Mesenchymal stem cell (in vitro differentiated cells and primary cell): ENCODE measurements at regions not wholly inside any gene's neighbourhood (a gene's known extent, or its start where the extent isn't known, plus 50 kb on each side); places are given as distances from the start of the nearest gene placed in this dataset.

Source experiments
- DNase-seq: peaks from one replicate; pipeline ENCODE4 v3.0.0-alpha.2; 2013
- H2AFZ ChIP-seq: one replicate; pipeline ENCODE4 v1.6.1; 2013; ENCODE audit warnings: low read depth, mild to moderate bottlenecking, control low read depth, inconsistent platforms, low read length, moderate library complexity
- H2AK5ac ChIP-seq: 2 replicates; pipeline ENCODE4 v1.6.1; 2013; ENCODE audit warnings: low read length, moderate library complexity, mild to moderate bottlenecking, inconsistent platforms; ENCODE audit not compliant: severe bottlenecking
- H2BK120ac ChIP-seq: one replicate; pipeline ENCODE4 v1.6.1; 2013; ENCODE audit warnings: low read depth, mild to moderate bottlenecking, inconsistent platforms, low read length, moderate library complexity
- H2BK12ac ChIP-seq, 2 experiments: one replicate each; pipeline ENCODE4 v1.6.1; 2013; ENCODE audit warnings: inconsistent platforms in 2 of 2, low read length in 2 of 2, mild to moderate bottlenecking in 2 of 2, moderate library complexity in 2 of 2, control low read depth in 1 of 2
- H2BK15ac ChIP-seq: one replicate; pipeline ENCODE4 v1.6.1; 2013; ENCODE audit warnings: mild to moderate bottlenecking, low read depth, inconsistent platforms; ENCODE audit not compliant: poor library complexity, severe bottlenecking
- H2BK5ac ChIP-seq: 2 replicates; pipeline ENCODE4 v1.6.1; 2013; ENCODE audit warnings: low read depth, mild to moderate bottlenecking, low read length, control low read depth, inconsistent platforms; ENCODE audit not compliant: poor library complexity, severe bottlenecking
- H3K14ac ChIP-seq, 2 experiments: one replicate each; pipeline ENCODE4 v1.6.1; 2013; ENCODE audit warnings: inconsistent platforms in 2 of 2, low read length in 2 of 2, control low read depth in 1 of 2, mild to moderate bottlenecking in 1 of 2, moderate library complexity in 1 of 2
- H3K18ac ChIP-seq, 2 experiments: one replicate each; pipeline ENCODE4 v1.6.1; 2013; ENCODE audit warnings: inconsistent platforms in 2 of 2, low read length in 2 of 2, control low read depth in 1 of 2, low read depth in 1 of 2, mild to moderate bottlenecking in 1 of 2
- H3K23ac ChIP-seq, 2 experiments: one replicate each; pipeline ENCODE4 v1.6.1; 2013; ENCODE audit warnings: inconsistent platforms in 2 of 2, low read length in 2 of 2, mild to moderate bottlenecking in 2 of 2, moderate library complexity in 2 of 2, control low read depth in 1 of 2
- H3K27ac ChIP-seq: 2 replicates; pipeline ENCODE4 v1.5.1; 2013; ENCODE audit warnings: mild to moderate bottlenecking, moderate library complexity, low read length, control low read depth, inconsistent platforms; ENCODE audit not compliant: poor library complexity, severe bottlenecking
- H3K27me3 ChIP-seq, 2 experiments: 2 replicates each; pipeline versions ENCODE4 v1.6.1 to v1.7.0; 2013; ENCODE audit warnings: low read length in 2 of 2, mild to moderate bottlenecking in 2 of 2, moderate library complexity in 2 of 2, control low read depth in 1 of 2, inconsistent platforms in 1 of 2; ENCODE audit not compliant: control insufficient read depth in 1 of 2, insufficient read depth in 1 of 2
- H3K36me3 ChIP-seq, 2 experiments: 2 replicates each; pipeline versions ENCODE4 v1.6.1 to v1.7.0; 2013; ENCODE audit warnings: low read length in 2 of 2, control low read depth in 1 of 2, inconsistent platforms in 1 of 2, low read depth in 1 of 2, mild to moderate bottlenecking in 1 of 2; ENCODE audit not compliant: insufficient read depth in 2 of 2, control insufficient read depth in 1 of 2
- H3K4ac ChIP-seq, 2 experiments: one replicate each; pipeline ENCODE4 v1.6.1; 2013; ENCODE audit warnings: inconsistent platforms in 2 of 2, low read length in 2 of 2, mild to moderate bottlenecking in 2 of 2, moderate library complexity in 2 of 2, control low read depth in 1 of 2, low read depth in 1 of 2
- H3K4me1 ChIP-seq: 2 replicates; pipeline ENCODE4 v1.6.1; 2013; ENCODE audit warnings: low read depth, low read length, control low read depth; ENCODE audit not compliant: control insufficient read depth, insufficient read depth
- H3K4me2 ChIP-seq: 2 replicates; pipeline ENCODE4 v1.6.1; 2013; ENCODE audit warnings: low read length, mild to moderate bottlenecking, inconsistent platforms; ENCODE audit not compliant: poor library complexity, severe bottlenecking
- H3K4me3 ChIP-seq, 2 experiments: 2 replicates each; pipeline versions ENCODE4 v1.5.1 to v1.7.0; 2013; ENCODE audit warnings: low read length in 2 of 2, mild to moderate bottlenecking in 2 of 2, control low read depth in 1 of 2, low read depth in 1 of 2; ENCODE audit not compliant: insufficient read depth in 1 of 2
- H3K79me1 ChIP-seq: replicated peaks from 2 replicates; pipeline ENCODE4 v1.6.1; 2013; ENCODE audit warnings: mild to moderate bottlenecking, control low read depth, low read length, inconsistent platforms; ENCODE audit not compliant: poor library complexity, severe bottlenecking
- H3K9ac ChIP-seq: 2 replicates; pipeline ENCODE4 v1.7.0; 2013; ENCODE audit warnings: mild to moderate bottlenecking, low read length, moderate library complexity
- H3K9me3 ChIP-seq: 2 replicates; pipeline ENCODE4 v1.7.0; 2013; ENCODE audit warnings: mild to moderate bottlenecking, low read length; ENCODE audit not compliant: control insufficient read depth
- H4K8ac ChIP-seq: one replicate; pipeline ENCODE4 v1.6.1; 2013; ENCODE audit warnings: inconsistent platforms, mild to moderate bottlenecking, low read length, moderate library complexity
- H4K91ac ChIP-seq: one replicate; pipeline ENCODE4 v1.6.1; 2013; ENCODE audit warnings: mild to moderate bottlenecking, low read length, inconsistent platforms
- WGBS: methylation state at CpG from one replicate; pipeline ENCODE4 v1.1.7; 2013; ENCODE audit warnings: mixed read lengths; 5-methylcytosine and 5-hydroxymethylcytosine counted together

DNA sequence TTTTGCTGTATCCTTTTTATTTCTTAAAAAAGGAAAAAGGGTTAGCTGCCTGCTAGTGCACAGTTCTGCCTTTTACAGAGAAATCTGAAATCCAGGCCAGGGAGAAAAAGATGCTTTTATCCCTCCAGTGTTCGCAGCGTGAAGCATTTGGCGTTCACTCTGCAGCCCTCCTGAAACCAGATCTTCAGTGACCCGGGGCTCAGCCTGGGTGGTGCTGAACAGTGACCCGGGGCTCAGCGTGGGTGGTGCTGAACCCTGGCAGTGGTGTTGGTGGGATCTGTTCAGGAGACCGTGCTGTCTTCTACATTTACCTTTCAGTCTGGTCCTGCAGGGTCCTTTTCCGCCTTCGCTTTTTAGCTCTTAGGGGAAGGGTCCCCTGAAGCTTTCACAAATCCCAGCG lies 164.7 kb upstream of the KLF6 start:
- Histone ChIP-seq H3K4ac (no peak overlapping the region), H4K91ac (peak overlapping the region; percentile 1), H3K4me3 (no peak overlapping the region), H2BK120ac (no peak overlapping the region), H2BK5ac (no peak overlapping the region), H3K9ac (no peak overlapping the region), H3K4me2 (no peak overlapping the region), H3K27me3 (no peaks in the 10 kb centered on the region), H3K36me3 (no peaks in the 10 kb centered on the region), H3K23ac (no peak overlapping the region), H2AK5ac (no peak overlapping the region), H3K18ac (no peak overlapping the region), H2AFZ (no peak overlapping the region), H3K27ac (no peak overlapping the region), H3K79me1 (no peaks in the 10 kb centered on the region), H2BK15ac (no peak overlapping the region), H3K9me3 (no peaks in the 10 kb centered on the region), H4K8ac (no peak overlapping the region), H3K14ac (no peak overlapping the region), H2BK12ac (no peak overlapping the region), H3K4me1 (peaks cover 3% of the 10 kb centered on the region)
- no peak for DNase-seq
- WGBS, result 79% methylated on average over 10 of the region's 10 CpGs

DNA sequence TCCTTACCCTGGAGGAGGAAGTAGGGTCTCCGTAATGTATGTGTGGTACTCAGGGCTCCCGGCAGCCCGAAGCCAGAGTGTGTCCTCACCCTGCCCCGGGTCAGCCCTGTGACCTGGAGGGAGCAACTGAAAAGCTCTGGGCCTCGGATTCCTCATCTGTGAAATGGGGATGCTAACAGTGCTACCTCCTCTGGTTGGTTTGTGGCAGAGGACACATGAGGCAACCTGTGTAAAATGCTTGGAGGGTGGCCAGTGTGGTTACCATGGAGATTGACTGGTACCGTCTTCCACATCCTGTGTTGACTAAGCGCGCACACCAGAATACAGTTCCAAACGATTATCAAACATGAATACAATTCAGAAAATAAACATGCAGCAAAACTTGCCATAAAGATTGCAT lies 163.8 kb upstream of the KLF6 start:
- Histone ChIP-seq H4K91ac (no peak overlapping the region), H3K14ac (peak overlapping the region in 1 of 2 experiments; percentile 53), H2AK5ac (no peak overlapping the region), H2AFZ (no peak overlapping the region), H3K4me1 (peaks cover 3% of the 10 kb centered on the region), H3K9ac (no peak overlapping the region), H3K27me3 (no peaks in the 10 kb centered on the region), H3K27ac (no peak overlapping the region), H3K18ac (no peak overlapping the region), H2BK15ac (no peak overlapping the region), H3K79me1 (no peaks in the 10 kb centered on the region), H3K9me3 (no peaks in the 10 kb centered on the region), H3K4me3 (no peak overlapping the region), H3K36me3 (no peaks in the 10 kb centered on the region), H3K4ac (no peak overlapping the region), H3K23ac (peak overlapping the region in 1 of 2 experiments; percentile 94), H3K4me2 (no peak overlapping the region), H4K8ac (no peak overlapping the region), H2BK120ac (no peak overlapping the region), H2BK5ac (no peak overlapping the region), H2BK12ac (peak overlapping the region; percentile 38 to 42)
- DNase-seq, result no peak
- 74% methylated on average over 9 of the region's 9 CpGs for WGBS

DNA sequence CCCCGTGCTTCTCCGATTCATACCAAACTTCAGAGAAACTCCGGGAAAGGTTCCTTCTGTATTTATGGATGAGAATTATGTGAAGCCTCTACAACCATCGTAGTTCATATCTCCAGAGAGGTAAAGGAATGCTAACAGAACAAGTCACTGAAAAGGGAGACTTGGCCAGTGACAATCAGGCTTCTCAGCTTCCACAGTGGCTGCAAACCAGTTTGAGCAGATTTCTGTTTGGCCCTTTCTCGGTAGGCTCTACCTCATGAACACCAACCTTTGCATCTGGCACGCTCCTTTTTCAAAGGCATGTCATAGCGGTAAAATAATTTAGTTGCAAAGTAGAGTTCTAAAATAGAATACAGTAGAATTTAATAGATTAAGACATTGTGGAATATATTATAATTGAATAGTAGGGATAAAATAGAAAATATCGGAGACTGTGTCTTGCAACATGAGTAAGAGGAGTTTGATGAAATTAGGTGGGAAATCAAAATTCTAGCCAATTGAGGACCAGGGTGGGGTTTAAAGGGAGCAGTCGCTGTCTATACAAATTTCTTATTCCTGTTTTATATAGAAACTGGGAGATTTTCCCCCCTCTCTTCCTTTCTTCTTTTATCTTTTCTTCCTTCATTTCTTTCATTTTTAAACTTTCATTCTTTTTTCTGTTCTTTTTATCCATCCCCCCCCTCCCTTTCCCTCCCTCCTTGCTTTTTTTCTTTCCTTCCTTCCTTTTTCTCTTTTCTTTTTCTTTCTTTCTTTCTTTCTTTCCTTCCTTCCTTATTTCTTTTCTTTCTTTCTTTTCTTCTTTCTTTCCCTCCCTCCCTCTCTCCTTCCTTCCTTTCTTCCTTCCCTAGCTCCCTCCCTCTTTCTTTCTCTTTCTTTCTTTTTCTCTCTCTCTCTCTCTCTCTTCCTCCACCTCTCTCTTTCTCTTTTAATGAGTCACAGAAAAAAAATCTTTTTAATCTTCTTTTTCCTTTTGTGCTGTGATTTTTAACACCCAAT lies 161.5 kb upstream of the KLF6 start:
- H3K4me1 ChIP-seq, result peaks cover 4% of the 10 kb centered on the region
- H4K8ac ChIP-seq, result no peak overlapping the region
- no peak for DNase-seq
- H3K79me1 ChIP-seq, result no peaks in the 10 kb centered on the region
- no peak overlapping the region for H2BK120ac ChIP-seq
- H2BK5ac ChIP-seq, result no peak overlapping the region
- WGBS, result 76% methylated on average over 4 of the region's 9 CpGs
- H3K14ac ChIP-seq, result no peak overlapping the region
- H3K4me2 ChIP-seq, result no peak overlapping the region
- H3K9me3 ChIP-seq, result no peaks in the 10 kb centered on the region
- H4K91ac ChIP-seq, result no peak overlapping the region
- H2AK5ac ChIP-seq, result no peak overlapping the region
- H3K36me3 ChIP-seq, result no peaks in the 10 kb centered on the region
- no peak overlapping the region for H2BK15ac ChIP-seq
- no peaks in the 10 kb centered on the region for H3K27me3 ChIP-seq
- no peak overlapping the region for H2BK12ac ChIP-seq
- H3K9ac ChIP-seq, result peak overlapping the region; percentile 33
- H3K4ac ChIP-seq, result no peak overlapping the region
- no peak overlapping the region for H3K27ac ChIP-seq
- H3K18ac ChIP-seq, result no peak overlapping the region
- no peak overlapping the region for H3K23ac ChIP-seq
- no peak overlapping the region for H3K4me3 ChIP-seq
- no peak overlapping the region for H2AFZ ChIP-seq

DNA sequence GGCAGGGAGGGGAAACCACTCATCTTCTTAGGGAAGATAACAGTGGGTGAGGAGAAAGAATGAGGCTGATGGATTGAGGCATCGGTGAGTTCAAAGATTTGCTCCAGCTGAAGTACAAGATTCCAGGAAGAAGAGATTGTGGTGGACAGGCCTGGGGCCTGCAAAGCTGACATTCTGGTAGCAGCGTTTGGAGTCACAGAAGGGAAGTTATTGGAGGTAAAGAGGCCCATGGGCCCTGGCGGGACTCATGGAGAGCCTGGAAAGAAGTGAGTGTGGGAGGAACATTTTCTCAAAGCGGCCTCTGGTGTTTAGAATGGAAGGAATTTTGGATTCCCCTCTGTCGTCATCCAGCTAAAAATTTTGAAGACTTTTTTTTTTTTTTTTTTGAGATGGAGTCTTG lies 160.0 kb upstream of the KLF6 start:
- Histone ChIP-seq H3K14ac (no peak overlapping the region), H2AFZ (no peak overlapping the region), H3K27ac (no peak overlapping the region), H2BK5ac (no peak overlapping the region), H3K4me2 (no peak overlapping the region), H3K4ac (no peak overlapping the region), H2BK15ac (no peak overlapping the region), H3K23ac (no peak overlapping the region), H3K27me3 (no peaks in the 10 kb centered on the region), H3K4me1 (peaks cover 4% of the 10 kb centered on the region), H3K79me1 (no peaks in the 10 kb centered on the region), H2AK5ac (no peak overlapping the region), H3K9me3 (no peaks in the 10 kb centered on the region), H2BK12ac (peak overlapping the region; percentile 61 to 69), H4K91ac (no peak overlapping the region), H4K8ac (no peak overlapping the region), H3K4me3 (no peak overlapping the region), H3K9ac (no peak overlapping the region), H3K36me3 (no peaks in the 10 kb centered on the region), H2BK120ac (peak overlapping the region; percentile 36), H3K18ac (peak overlapping the region in 1 of 2 experiments; percentile 29)
- no peak for DNase-seq
- WGBS, result 94% methylated on average over 5 of the region's 5 CpGs
